ENCODE measurements at regions not wholly inside any gene's neighbourhood (a gene's known extent, or its start where the extent isn't known, plus 50 kb on each side); places are given as distances from the start of the nearest gene placed in this dataset.

GRCh38 chr9:89655990-89656657 is 51.3 kb downstream of the GADD45G start:
- no peaks in the 10 kb centered on the region for H3K9me3 ChIP-seq
- no peak overlapping the region for H3K27ac ChIP-seq
- no peaks in the 10 kb centered on the region for H3K27me3 ChIP-seq (replicated peaks; ENCODE audit: insufficient read depth)
- DNase-seq (ENCODE audit: low spot score), result no peak
- WGBS, result 80% methylated on average over 18 of the region's 18 CpGs
- TF ChIP-seq POLR2A (IDR thresholded peaks at IDR 0.05), result no peak
- TF ChIP-seq, protein P1, sequence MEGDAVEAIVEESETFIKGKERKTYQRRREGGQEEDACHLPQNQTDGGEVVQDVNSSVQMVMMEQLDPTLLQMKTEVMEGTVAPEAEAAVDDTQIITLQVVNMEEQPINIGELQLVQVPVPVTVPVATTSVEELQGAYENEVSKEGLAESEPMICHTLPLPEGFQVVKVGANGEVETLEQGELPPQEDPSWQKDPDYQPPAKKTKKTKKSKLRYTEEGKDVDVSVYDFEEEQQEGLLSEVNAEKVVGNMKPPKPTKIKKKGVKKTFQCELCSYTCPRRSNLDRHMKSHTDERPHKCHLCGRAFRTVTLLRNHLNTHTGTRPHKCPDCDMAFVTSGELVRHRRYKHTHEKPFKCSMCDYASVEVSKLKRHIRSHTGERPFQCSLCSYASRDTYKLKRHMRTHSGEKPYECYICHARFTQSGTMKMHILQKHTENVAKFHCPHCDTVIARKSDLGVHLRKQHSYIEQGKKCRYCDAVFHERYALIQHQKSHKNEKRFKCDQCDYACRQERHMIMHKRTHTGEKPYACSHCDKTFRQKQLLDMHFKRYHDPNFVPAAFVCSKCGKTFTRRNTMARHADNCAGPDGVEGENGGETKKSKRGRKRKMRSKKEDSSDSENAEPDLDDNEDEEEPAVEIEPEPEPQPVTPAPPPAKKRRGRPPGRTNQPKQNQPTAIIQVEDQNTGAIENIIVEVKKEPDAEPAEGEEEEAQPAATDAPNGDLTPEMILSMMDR (IDR thresholded peaks at IDR 0.05), result no peak
- TF ChIP-seq POLR2AphosphoS5 (IDR thresholded peaks at IDR 0.05), result no peak
- H3K4me1 ChIP-seq (replicated peaks), result peaks cover 6% of the 10 kb centered on the region
- H3K4me3 ChIP-seq, result no peak overlapping the region
- no peaks in the 10 kb centered on the region for H3K36me3 ChIP-seq
- intact Hi-C loops (cut with DNase I), result no loop called here

GRCh38 chr9:89657295-89657694 is 52.5 kb downstream of the GADD45G start:
- 89% methylated on average over 5 of the region's 5 CpGs for WGBS
- intact Hi-C loops (cut with DNase I), result no loop called here

GRCh38 chr9:89657765-89658164 is 53.0 kb downstream of the GADD45G start:
- Histone ChIP-seq H3K9me3 (no peaks in the 10 kb centered on the region), H3K27ac (no peak overlapping the region), H3K4me1 (replicated peaks) (peaks cover 18% of the 10 kb centered on the region), H3K4me3 (no peak overlapping the region), H3K36me3 (no peaks in the 10 kb centered on the region), H3K27me3 (replicated peaks; ENCODE audit: insufficient read depth) (no peaks in the 10 kb centered on the region)
- no peak for DNase-seq (ENCODE audit: low spot score)
- 80% methylated on average over 4 of the region's 4 CpGs for WGBS
- intact Hi-C loops (cut with DNase I), result no loop called here
- TF ChIP-seq, protein P1 (IDR thresholded peaks at IDR 0.05), result no peak
- TF ChIP-seq POLR2A (IDR thresholded peaks at IDR 0.05), result no peak
- TF ChIP-seq POLR2AphosphoS5 (IDR thresholded peaks at IDR 0.05), result no peak

More at GRCh38 chr9:89657295-89657694, 52.5 kb downstream of the GADD45G start:
- no peaks in the 10 kb centered on the region for H3K27me3 ChIP-seq (replicated peaks; ENCODE audit: insufficient read depth)
- no peaks in the 10 kb centered on the region for H3K36me3 ChIP-seq
- no peak overlapping the region for H3K27ac ChIP-seq
- DNase-seq (ENCODE audit: low spot score), result no peak
- no peaks in the 10 kb centered on the region for H3K9me3 ChIP-seq
- no peak overlapping the region for H3K4me3 ChIP-seq
- H3K4me1 ChIP-seq (replicated peaks), result peaks cover 13% of the 10 kb centered on the region
- TF ChIP-seq POLR2A (IDR thresholded peaks at IDR 0.05) (no peak), POLR2AphosphoS5 (IDR thresholded peaks at IDR 0.05) (no peak)
- TF ChIP-seq, protein P1 (IDR thresholded peaks at IDR 0.05), result no peak

- Histone ChIP-seq H3K27me3 (replicated peaks; ENCODE audit: insufficient read depth) (no peaks in the 10 kb centered on the region), H3K4me1 (replicated peaks) (peaks cover 24% of the 10 kb centered on the region), H3K36me3 (no peaks in the 10 kb centered on the region), H3K27ac (no peak overlapping the region), H3K4me3 (no peak overlapping the region), H3K9me3 (no peaks in the 10 kb centered on the region)
- intact Hi-C loops (cut with DNase I), result no loop called here
- WGBS, result 84% methylated on average over 5 of the region's 5 CpGs
- no peak for TF ChIP-seq POLR2AphosphoS5 (IDR thresholded peaks at IDR 0.05)
- TF ChIP-seq, protein P1 (IDR thresholded peaks at IDR 0.05), result no peak
- TF ChIP-seq POLR2A (IDR thresholded peaks at IDR 0.05), result no peak
- no peak for DNase-seq (ENCODE audit: low spot score)
Measured at GRCh38 chr9:89658401-89658800, 53.6 kb downstream of the GADD45G start.

GRCh38 chr9:89658931-89659330 is 54.1 kb downstream of the GADD45G start:
- no peak for TF ChIP-seq POLR2A (IDR thresholded peaks at IDR 0.05)
- no peak for TF ChIP-seq POLR2AphosphoS5 (IDR thresholded peaks at IDR 0.05)
- TF ChIP-seq, protein P1 (IDR thresholded peaks at IDR 0.05), result no peak
- intact Hi-C loops (cut with DNase I), result no loop called here
- peaks cover 27% of the 10 kb centered on the region for H3K4me1 ChIP-seq (replicated peaks)

More at GRCh38 chr9:89658931-89659330, 54.1 kb downstream of the GADD45G start:
- Histone ChIP-seq H3K9me3 (no peaks in the 10 kb centered on the region), H3K27ac (no peak overlapping the region), H3K27me3 (replicated peaks; ENCODE audit: insufficient read depth) (no peaks in the 10 kb centered on the region), H3K4me3 (no peak overlapping the region), H3K36me3 (no peaks in the 10 kb centered on the region)
- WGBS, result 79% methylated on average over 6 of the region's 6 CpGs
- no peak for DNase-seq (ENCODE audit: low spot score)
